Thyroid gland (tissue), 4 donors: ENCODE measurements at regions not wholly inside any gene's neighbourhood (a gene's known extent, or its start where the extent isn't known, plus 50 kb on each side); places are given as distances from the start of the nearest gene placed in this dataset.
A peak's percentile ranks its signal among the peaks of the same experiment; 100 is the strongest.

ENCODE experiments used
- DNase-seq, 2 donors: peaks; one replicate each; pipeline ENCODE4 v3.0.0-alpha.2; 2019
- H3K27ac ChIP-seq, 3 donors: fragments of 200-600 bp; sonication (generic); 1 replicate in 2 of 3; 2 replicates in 1 of 3; pipeline ENCODE4 v1.5.1; 2016 to 2019; ENCODE audit warnings: mild to moderate bottlenecking in 1 of 3, moderate library complexity in 1 of 3
- H3K27me3 ChIP-seq: fragments of 200-600 bp; sonication (generic); one replicate; pipeline ENCODE4 v1.5.1; 2019
- H3K36me3 ChIP-seq, 2 donors: fragments of 200-600 bp; sonication (generic); one replicate each; pipeline ENCODE4 v1.5.1; 2016 to 2019
- H3K4me1 ChIP-seq, 2 donors: fragments of 200-600 bp; sonication (generic); one replicate each; pipeline ENCODE4 v1.5.1; 2017 to 2019
- H3K4me3 ChIP-seq, 3 donors: fragments of 200-600 bp; sonication (generic); replicated peaks in 1 of 3; 1 replicate in 2 of 3; 2 replicates in 1 of 3; pipeline ENCODE4 v1.5.1; 2016; ENCODE audit warnings: mild to moderate bottlenecking in 1 of 3
- H3K9me3 ChIP-seq: fragments of 200-600 bp; sonication (generic); one replicate; pipeline ENCODE4 v1.5.1; 2017
- CTCF ChIP-seq, 6 experiments: fragments of 200-600 bp in 3 of 6; fragments of 450-650 bp in 3 of 6; sonication (generic) in 3 of 6; IDR thresholded peaks; one replicate each; pipeline ENCODE4 v1.5.1; 2016 to 2019; ENCODE audit warnings: antibody characterized with exemption in 6 of 6, mild to moderate bottlenecking in 2 of 6, inconsistent platforms in 1 of 6, moderate library complexity in 1 of 6
- POLR2A ChIP-seq, 2 donors: fragments of 450-650 bp; IDR thresholded peaks; one replicate each; pipeline ENCODE4 v1.6.1; 2017; ENCODE audit warnings: antibody characterized with exemption in 2 of 2, mild to moderate bottlenecking in 2 of 2, moderate library complexity in 1 of 2
- WGBS, 2 donors: methylation state at CpG; one replicate each; pipeline ENCODE4 v1.1.5; 2017; 5-methylcytosine and 5-hydroxymethylcytosine counted together
- intact Hi-C: fragments of 100-400 bp; cut with DNase I; formaldehyde crosslinking; loops from one replicate; pipeline ENCODE4 v1.15.1; 2023

- H3K4me3 ChIP-seq = no peak overlapping the region
- no peak for DNase-seq
- WGBS, 2 donors = 89 to 93% methylated on average over 6 of the region's 6 CpGs
- H3K4me1 ChIP-seq = peaks cover 14 to 49% of the 10 kb centered on the region in 2 donors
- H3K36me3 ChIP-seq = no peaks in the 10 kb centered on the region
- intact Hi-C loops = no loop called here
- TF ChIP-seq POLR2A (IDR thresholded peaks at IDR 0.05) (no peak), CTCF (IDR thresholded peaks at IDR 0.05) (no peak)
- H3K27me3 ChIP-seq = no peaks in the 10 kb centered on the region
- no peaks in the 10 kb centered on the region for H3K9me3 ChIP-seq
- H3K27ac ChIP-seq = peak overlapping the region in 1 of 3 donors; percentile 96
These were observed 386.2 kb upstream of the TNP1 start for GRCh38 chr2:217246108-217246507.

DNA sequence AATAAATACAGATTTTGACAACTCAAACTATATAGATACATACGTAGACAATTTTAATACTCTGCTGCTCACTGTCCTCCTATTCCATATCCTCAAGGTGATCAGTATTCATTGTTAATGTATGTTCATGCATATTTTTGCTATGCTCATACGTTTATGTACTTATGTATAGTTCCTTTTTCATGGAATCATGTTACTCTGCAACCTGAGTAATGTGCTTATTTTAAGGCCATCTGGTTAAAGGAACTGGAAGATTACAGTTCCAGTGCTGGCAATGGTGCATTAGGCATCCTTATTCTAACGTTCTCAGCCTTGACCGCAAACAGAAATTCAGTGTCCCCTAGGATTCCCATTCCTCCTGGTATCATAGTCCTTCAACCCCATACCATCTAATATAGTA is 385.0 kb upstream of the TNP1 start:
- no peaks in the 10 kb centered on the region for H3K27me3 ChIP-seq
- H3K4me3 ChIP-seq = no peak overlapping the region
- no peak for DNase-seq
- no peaks in the 10 kb centered on the region for H3K9me3 ChIP-seq
- intact Hi-C loops = no loop called here
- H3K27ac ChIP-seq = peak overlapping the region in 1 of 3 donors; percentile 27
- WGBS, 2 donors = 88 to 91% methylated on average over 4 of the region's 4 CpGs
- TF ChIP-seq POLR2A (IDR thresholded peaks at IDR 0.05) (no peak), CTCF (IDR thresholded peaks at IDR 0.05) (no peak)
- H3K4me1 ChIP-seq = peaks cover 14 to 47% of the 10 kb centered on the region in 2 donors
- H3K36me3 ChIP-seq = no peaks in the 10 kb centered on the region

- DNase-seq = no peak
- Histone ChIP-seq H3K27me3 (no peaks in the 10 kb centered on the region), H3K4me1 (peaks cover 11 to 33% of the 10 kb centered on the region in 2 donors), H3K9me3 (no peaks in the 10 kb centered on the region), H3K36me3 (no peaks in the 10 kb centered on the region), H3K4me3 (no peak overlapping the region), H3K27ac (no peak overlapping the region)
- whole genome bisulfite sequencing, 2 donors = 97 to 99% methylated on average over 3 of the region's 3 CpGs
- TF ChIP-seq POLR2A (IDR thresholded peaks at IDR 0.05) (no peak), CTCF (IDR thresholded peaks at IDR 0.05) (no peak)
- intact Hi-C loops = no loop called here
These were observed 383.1 kb upstream of the TNP1 start for GRCh38 chr2:217242947-217243346.

DNA sequence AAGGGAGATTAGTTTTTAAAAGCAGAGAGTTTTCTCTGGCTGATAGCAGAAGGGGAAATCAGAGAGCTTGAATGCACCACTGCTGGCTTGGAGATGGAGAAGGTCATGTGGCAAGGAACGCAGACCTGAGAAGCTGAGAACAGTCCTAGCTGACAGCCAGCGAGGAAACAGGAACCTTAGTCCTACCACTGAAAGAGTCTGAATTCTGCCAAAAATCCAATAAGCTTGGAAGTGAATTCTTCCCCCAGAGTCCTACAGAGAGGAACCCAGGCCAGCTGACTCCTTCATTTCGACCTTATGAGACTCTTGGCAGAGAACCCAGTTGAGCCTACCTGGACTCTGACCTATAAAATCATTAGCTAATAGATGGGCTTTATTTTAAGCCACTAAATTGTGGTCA is 371.9 kb upstream of the TNP1 start:
- DNase-seq = no peak
- Histone ChIP-seq H3K36me3 (no peaks in the 10 kb centered on the region), H3K9me3 (no peaks in the 10 kb centered on the region), H3K4me1 (peaks cover 0 to 6% of the 10 kb centered on the region in 2 donors), H3K27ac (no peak overlapping the region), H3K4me3 (no peak overlapping the region), H3K27me3 (no peaks in the 10 kb centered on the region)
- 67 to 82% methylated on average over 3 of the region's 3 CpGs for WGBS, 2 donors
- TF ChIP-seq CTCF (IDR thresholded peaks at IDR 0.05) = no peak
- TF ChIP-seq POLR2A (IDR thresholded peaks at IDR 0.05) = no peak
- intact Hi-C loops = no loop called here

GRCh38 chr2:217231212-217231611 is 371.3 kb upstream of the TNP1 start:
- Histone ChIP-seq H3K4me3 (no peak overlapping the region), H3K27ac (no peak overlapping the region), H3K36me3 (no peaks in the 10 kb centered on the region), H3K27me3 (no peaks in the 10 kb centered on the region), H3K4me1 (peaks cover 0 to 6% of the 10 kb centered on the region in 2 donors), H3K9me3 (no peaks in the 10 kb centered on the region)
- 57 to 74% methylated on average over 1 of the region's 1 CpG for WGBS, 2 donors
- no peak for DNase-seq
- no peak for TF ChIP-seq CTCF (IDR thresholded peaks at IDR 0.05)
- TF ChIP-seq POLR2A (IDR thresholded peaks at IDR 0.05) = no peak
- intact Hi-C loops = no loop called here
